ENCODE measurements at regions not wholly inside any gene's neighbourhood (a gene's known extent, or its start where the extent isn't known, plus 50 kb on each side); places are given as distances from the start of the nearest gene placed in this dataset.
A peak's percentile ranks its signal among the peaks of the same experiment; 100 is the strongest.

GRCh38 chr7:131753620-131754222, 197.3 kb upstream of the PODXL start:
- WGBS (ENCODE audit: insufficient coverage): 54% methylated on average over 9 of the region's 11 CpGs
- no peak overlapping the region for H3K4me3 ChIP-seq (ENCODE audit: low read depth, low read length)

GRCh38 chr7:131747658-131748232, 191.3 kb upstream of the PODXL start:
- peak in 1 of 6 donors; percentile 84 for DNase-seq (ENCODE audit: low read depth in 4 of 6, low spot score in 6 of 6)
- H3K27ac ChIP-seq (ENCODE audit: low read depth, low read length): no peak overlapping the region
- H3K9me3 ChIP-seq (ENCODE audit: control insufficient read depth, insufficient read depth, low read length): no peaks in the 10 kb centered on the region
- no peaks in the 10 kb centered on the region for H3K36me3 ChIP-seq (ENCODE audit: control insufficient read depth, insufficient read depth, low read length)
- 0% methylated on average over 1 of the region's 3 CpGs for WGBS (ENCODE audit: insufficient coverage)
- H3K27me3 ChIP-seq (ENCODE audit: control insufficient read depth, insufficient read depth, low read length): no peaks in the 10 kb centered on the region
- peaks cover 4% of the 10 kb centered on the region for H3K4me1 ChIP-seq (ENCODE audit: control insufficient read depth, insufficient read depth, low read length)
- H3K4me3 ChIP-seq (ENCODE audit: low read depth, low read length): no peak overlapping the region

More at GRCh38 chr7:131753620-131754222, 197.3 kb upstream of the PODXL start:
- no peak for DNase-seq (ENCODE audit: low read depth in 4 of 6, low spot score in 6 of 6)
- H3K27me3 ChIP-seq (ENCODE audit: control insufficient read depth, insufficient read depth, low read length): no peaks in the 10 kb centered on the region
- H3K9me3 ChIP-seq (ENCODE audit: control insufficient read depth, insufficient read depth, low read length): no peaks in the 10 kb centered on the region
- H3K4me1 ChIP-seq (ENCODE audit: control insufficient read depth, insufficient read depth, low read length): no peaks in the 10 kb centered on the region
- H3K36me3 ChIP-seq (ENCODE audit: control insufficient read depth, insufficient read depth, low read length): no peaks in the 10 kb centered on the region
- H3K27ac ChIP-seq (ENCODE audit: low read depth, low read length): no peak overlapping the region

- Histone ChIP-seq H3K27me3 (ENCODE audit: control insufficient read depth, insufficient read depth, low read length) (no peaks in the 10 kb centered on the region), H3K9me3 (ENCODE audit: control insufficient read depth, insufficient read depth, low read length) (no peaks in the 10 kb centered on the region), H3K36me3 (ENCODE audit: control insufficient read depth, insufficient read depth, low read length) (no peaks in the 10 kb centered on the region), H3K4me3 (ENCODE audit: low read depth, low read length) (no peak overlapping the region), H3K27ac (ENCODE audit: low read depth, low read length) (no peak overlapping the region), H3K4me1 (ENCODE audit: control insufficient read depth, insufficient read depth, low read length) (peaks cover 4% of the 10 kb centered on the region)
- DNase-seq (ENCODE audit: low read depth in 4 of 6, low spot score in 6 of 6): peak in 3 of 6 donors; percentile 26 to 77 (median 62)
- WGBS (ENCODE audit: insufficient coverage): 38% methylated on average over 11 of the region's 15 CpGs
Measured at GRCh38 chr7:131745390-131746248, 189.2 kb upstream of the PODXL start.

GRCh38 chr7:131741446-131741845, 185.0 kb upstream of the PODXL start:
- Histone ChIP-seq H3K36me3 (ENCODE audit: control insufficient read depth, insufficient read depth, low read length) (no peaks in the 10 kb centered on the region), H3K27ac (ENCODE audit: low read depth, low read length) (no peak overlapping the region), H3K9me3 (ENCODE audit: control insufficient read depth, insufficient read depth, low read length) (no peaks in the 10 kb centered on the region), H3K4me1 (ENCODE audit: control insufficient read depth, insufficient read depth, low read length) (peaks cover 8% of the 10 kb centered on the region), H3K27me3 (ENCODE audit: control insufficient read depth, insufficient read depth, low read length) (no peaks in the 10 kb centered on the region), H3K4me3 (ENCODE audit: low read depth, low read length) (no peak overlapping the region)
- 55% methylated on average over 2 of the region's 4 CpGs for WGBS (ENCODE audit: insufficient coverage)
- peak in 2 of 6 donors; percentile 42 to 90 for DNase-seq (ENCODE audit: low read depth in 4 of 6, low spot score in 6 of 6)

- Histone ChIP-seq H3K27ac (ENCODE audit: low read depth, low read length) (no peak overlapping the region), H3K27me3 (ENCODE audit: control insufficient read depth, insufficient read depth, low read length) (no peaks in the 10 kb centered on the region), H3K9me3 (ENCODE audit: control insufficient read depth, insufficient read depth, low read length) (no peaks in the 10 kb centered on the region), H3K4me3 (ENCODE audit: low read depth, low read length) (no peak overlapping the region), H3K36me3 (ENCODE audit: control insufficient read depth, insufficient read depth, low read length) (no peaks in the 10 kb centered on the region), H3K4me1 (ENCODE audit: control insufficient read depth, insufficient read depth, low read length) (peaks cover 4% of the 10 kb centered on the region)
- peak in 2 of 6 donors; percentile 35 to 71 for DNase-seq (ENCODE audit: low read depth in 4 of 6, low spot score in 6 of 6)
- 55% methylated on average over 19 of the region's 25 CpGs for WGBS (ENCODE audit: insufficient coverage)
Measured at GRCh38 chr7:131737746-131738465, 181.5 kb upstream of the PODXL start.

- Histone ChIP-seq H3K9me3 (ENCODE audit: control insufficient read depth, insufficient read depth, low read length) (no peaks in the 10 kb centered on the region), H3K27ac (ENCODE audit: low read depth, low read length) (no peak overlapping the region), H3K4me3 (ENCODE audit: low read depth, low read length) (no peak overlapping the region), H3K27me3 (ENCODE audit: control insufficient read depth, insufficient read depth, low read length) (no peaks in the 10 kb centered on the region), H3K4me1 (ENCODE audit: control insufficient read depth, insufficient read depth, low read length) (peaks cover 4% of the 10 kb centered on the region), H3K36me3 (ENCODE audit: control insufficient read depth, insufficient read depth, low read length) (no peaks in the 10 kb centered on the region)
- peak in 2 of 6 donors; percentile 44 to 59 for DNase-seq (ENCODE audit: low read depth in 4 of 6, low spot score in 6 of 6)
- 17% methylated on average over 4 of the region's 5 CpGs for WGBS (ENCODE audit: insufficient coverage)
Measured at GRCh38 chr7:131735101-131735500, 178.7 kb upstream of the PODXL start.

GRCh38 chr7:131733604-131734003, 177.2 kb upstream of the PODXL start:
- peaks cover 4% of the 10 kb centered on the region for H3K4me1 ChIP-seq (ENCODE audit: control insufficient read depth, insufficient read depth, low read length)
- no peaks in the 10 kb centered on the region for H3K9me3 ChIP-seq (ENCODE audit: control insufficient read depth, insufficient read depth, low read length)
- no peak for DNase-seq (ENCODE audit: low read depth in 4 of 6, low spot score in 6 of 6)
- no peaks in the 10 kb centered on the region for H3K36me3 ChIP-seq (ENCODE audit: control insufficient read depth, insufficient read depth, low read length)
- no peak overlapping the region for H3K27ac ChIP-seq (ENCODE audit: low read depth, low read length)
- H3K4me3 ChIP-seq (ENCODE audit: low read depth, low read length): no peak overlapping the region
- H3K27me3 ChIP-seq (ENCODE audit: control insufficient read depth, insufficient read depth, low read length): no peaks in the 10 kb centered on the region
- 78% methylated on average over 3 of the region's 6 CpGs for WGBS (ENCODE audit: insufficient coverage)

- DNase-seq (ENCODE audit: low read depth in 4 of 6, low spot score in 6 of 6): no peak
- 85% methylated on average over 2 of the region's 2 CpGs for WGBS (ENCODE audit: insufficient coverage)
- no peaks in the 10 kb centered on the region for H3K36me3 ChIP-seq (ENCODE audit: control insufficient read depth, insufficient read depth, low read length)
- H3K4me3 ChIP-seq (ENCODE audit: low read depth, low read length): no peak overlapping the region
- H3K4me1 ChIP-seq (ENCODE audit: control insufficient read depth, insufficient read depth, low read length): no peaks in the 10 kb centered on the region
- H3K9me3 ChIP-seq (ENCODE audit: control insufficient read depth, insufficient read depth, low read length): no peaks in the 10 kb centered on the region
- H3K27me3 ChIP-seq (ENCODE audit: control insufficient read depth, insufficient read depth, low read length): no peaks in the 10 kb centered on the region
- no peak overlapping the region for H3K27ac ChIP-seq (ENCODE audit: low read depth, low read length)
Measured at GRCh38 chr7:131727189-131727588, 170.8 kb upstream of the PODXL start.

GRCh38 chr7:131726686-131727085, 170.3 kb upstream of the PODXL start:
- H3K9me3 ChIP-seq (ENCODE audit: control insufficient read depth, insufficient read depth, low read length): no peaks in the 10 kb centered on the region
- H3K36me3 ChIP-seq (ENCODE audit: control insufficient read depth, insufficient read depth, low read length): no peaks in the 10 kb centered on the region
- DNase-seq (ENCODE audit: low read depth in 4 of 6, low spot score in 6 of 6): peak in 1 of 6 donors; percentile 37
- no peaks in the 10 kb centered on the region for H3K4me1 ChIP-seq (ENCODE audit: control insufficient read depth, insufficient read depth, low read length)
- no peak overlapping the region for H3K27ac ChIP-seq (ENCODE audit: low read depth, low read length)
- H3K4me3 ChIP-seq (ENCODE audit: low read depth, low read length): no peak overlapping the region
- H3K27me3 ChIP-seq (ENCODE audit: control insufficient read depth, insufficient read depth, low read length): no peaks in the 10 kb centered on the region
- 50% methylated on average over 1 of the region's 4 CpGs for WGBS (ENCODE audit: insufficient coverage)

All from spinal cord (tissue), 9 donors.